HL-60 (cell line): ENCODE measurements at regions not wholly inside any gene's neighbourhood (a gene's known extent, or its start where the extent isn't known, plus 50 kb on each side); places are given as distances from the start of the nearest gene placed in this dataset.

Source experiments
- CTCF ChIP-seq: IDR thresholded peaks from one replicate; pipeline ENCODE4 v1.5.1; 2011; ENCODE audit warnings: low read length, control low read depth, inconsistent platforms; ENCODE audit not compliant: insufficient read depth
- GABPA ChIP-seq: IDR thresholded peaks from 2 replicates; pipeline ENCODE4 v1.6.1; 2012; ENCODE audit warnings: low read depth
- POLR2AphosphoS5 ChIP-seq: IDR thresholded peaks from 2 replicates; pipeline ENCODE4 v1.6.1; 2012; ENCODE audit warnings: low read depth
- REST ChIP-seq: IDR thresholded peaks from 2 replicates; pipeline ENCODE4 v1.6.1; 2012; ENCODE audit warnings: low read depth; ENCODE audit not compliant: insufficient replicate concordance
- SPI1 ChIP-seq: IDR thresholded peaks from 2 replicates; pipeline ENCODE4 v1.6.1; 2012; ENCODE audit warnings: low read depth, mild to moderate bottlenecking, borderline replicate concordance

- TF ChIP-seq POLR2AphosphoS5: no peak
- no peak for TF ChIP-seq CTCF
- no peak for TF ChIP-seq REST
- no peak for TF ChIP-seq GABPA
- no peak for TF ChIP-seq SPI1
Observed at GRCh38 chr11:70780246-70780535, 381.9 kb downstream of the CTTN start.
